Endodermal cell (in vitro differentiated cells): ENCODE measurements at regions not wholly inside any gene's neighbourhood (a gene's known extent, or its start where the extent isn't known, plus 50 kb on each side); places are given as distances from the start of the nearest gene placed in this dataset.

Experiments
- DNase-seq: peaks from one replicate; pipeline ENCODE4 v3.0.0-alpha.2; 2017
- H3K27ac ChIP-seq: 2 replicates; pipeline ENCODE4 v1.5.1; 2013; ENCODE audit warnings: mild to moderate bottlenecking, low read depth, low read length, moderate library complexity
- H3K27me3 ChIP-seq: 2 replicates; pipeline ENCODE4 v1.6.1; 2013; ENCODE audit warnings: mild to moderate bottlenecking, low read length, moderate library complexity; ENCODE audit not compliant: insufficient read depth, control insufficient read depth, poor library complexity, severe bottlenecking
- H3K36me3 ChIP-seq: 2 replicates; pipeline ENCODE4 v1.7.0; 2013; ENCODE audit warnings: mild to moderate bottlenecking, low read length, moderate library complexity; ENCODE audit not compliant: control insufficient read depth, insufficient read depth
- H3K4me1 ChIP-seq: one replicate; pipeline ENCODE4 v1.7.0; 2013; ENCODE audit warnings: low read length; ENCODE audit not compliant: control insufficient read depth, insufficient read depth
- H3K4me3 ChIP-seq: 2 replicates; pipeline ENCODE4 v1.5.1; 2013; ENCODE audit warnings: mild to moderate bottlenecking, low read length, moderate library complexity
- H3K9ac ChIP-seq: 2 replicates; pipeline ENCODE4 v1.6.1; 2013; ENCODE audit warnings: mild to moderate bottlenecking, low read length, moderate library complexity; ENCODE audit not compliant: poor library complexity, severe bottlenecking; ENCODE audit errors: extremely low read depth
- H3K9me3 ChIP-seq: 2 replicates; pipeline ENCODE4 v1.6.1; 2013; ENCODE audit warnings: mild to moderate bottlenecking, low read length, moderate library complexity; ENCODE audit not compliant: control insufficient read depth
- H3K27ac Mint-ChIP-seq: 2 replicates; pipeline ENCODE4 v1.8.0; 2020; ENCODE audit warnings: mixed read lengths
- H3K27me3 Mint-ChIP-seq: 2 replicates; pipeline ENCODE4 v1.8.0; 2021; ENCODE audit warnings: mild to moderate bottlenecking, mixed read lengths; ENCODE audit not compliant: insufficient read depth
- H3K36me3 Mint-ChIP-seq: 2 replicates; pipeline ENCODE4 v1.8.0; 2020; ENCODE audit warnings: low read depth, mixed read lengths
- H3K4me1 Mint-ChIP-seq: 2 replicates; pipeline ENCODE4 v1.8.0; 2020; ENCODE audit warnings: mixed read lengths
- H3K4me3 Mint-ChIP-seq: 2 replicates; pipeline ENCODE4 v1.8.0; 2020; ENCODE audit warnings: mild to moderate bottlenecking, moderate library complexity, mixed read lengths
- H3K9me3 Mint-ChIP-seq: 2 replicates; pipeline ENCODE4 v1.8.0; 2020; ENCODE audit warnings: mild to moderate bottlenecking, mixed read lengths
- WGBS, 2 experiments: methylation state at CpG; one replicate each; pipeline versions ENCODE4 v1.1.5 to v1.1.7; 2013; ENCODE audit warnings: missing lambda C conversion rate in 2 of 2, mixed read lengths in 1 of 2; ENCODE audit not compliant: insufficient coverage in 1 of 2, insufficient read length in 1 of 2; 5-methylcytosine and 5-hydroxymethylcytosine counted together
- TF ChIP-seq, protein P1 (sequence below): fragments of 200-600 bp; sonication (generic); conservative IDR thresholded peaks from 2 replicates; pipeline ENCODE4 v1.5.0; 2021; ENCODE audit warnings: antibody characterized with exemption, mild to moderate bottlenecking

DNA sequence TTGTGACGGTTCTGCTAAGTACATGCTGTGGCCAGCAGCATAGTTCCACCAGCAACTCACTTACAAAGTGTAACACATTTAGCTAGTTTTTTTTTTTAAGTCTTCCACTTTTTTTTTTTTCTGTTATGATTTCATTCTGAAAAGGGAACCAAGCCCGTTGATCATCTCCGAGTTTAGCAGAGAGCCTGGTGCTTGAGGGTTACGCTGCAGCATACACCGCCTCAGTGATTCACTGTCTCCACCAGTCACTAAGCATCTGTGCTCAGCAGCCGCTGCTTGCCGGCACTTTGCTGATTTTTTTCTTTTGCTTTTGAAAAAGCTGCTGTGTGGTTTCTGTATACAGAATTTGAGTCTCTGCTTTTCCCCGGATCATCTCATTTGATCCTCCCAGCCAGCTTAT is 194.5 kb upstream of the CDH13 start:
- Histone ChIP-seq H3K27ac (no peak overlapping the region), H3K9ac (no peak overlapping the region), H3K4me1 (no peaks in the 10 kb centered on the region), H3K27me3 (no peaks in the 10 kb centered on the region), H3K36me3 (no peaks in the 10 kb centered on the region), H3K4me3 (no peak overlapping the region), H3K9me3 (peaks cover 2% of the 10 kb centered on the region)
- no peak overlapping the region for H3K27ac Mint-ChIP-seq
- 79 to 88% methylated on average over 6 to 8 of the region's 8 CpGs for WGBS, 2 experiments
- TF ChIP-seq, protein P1, sequence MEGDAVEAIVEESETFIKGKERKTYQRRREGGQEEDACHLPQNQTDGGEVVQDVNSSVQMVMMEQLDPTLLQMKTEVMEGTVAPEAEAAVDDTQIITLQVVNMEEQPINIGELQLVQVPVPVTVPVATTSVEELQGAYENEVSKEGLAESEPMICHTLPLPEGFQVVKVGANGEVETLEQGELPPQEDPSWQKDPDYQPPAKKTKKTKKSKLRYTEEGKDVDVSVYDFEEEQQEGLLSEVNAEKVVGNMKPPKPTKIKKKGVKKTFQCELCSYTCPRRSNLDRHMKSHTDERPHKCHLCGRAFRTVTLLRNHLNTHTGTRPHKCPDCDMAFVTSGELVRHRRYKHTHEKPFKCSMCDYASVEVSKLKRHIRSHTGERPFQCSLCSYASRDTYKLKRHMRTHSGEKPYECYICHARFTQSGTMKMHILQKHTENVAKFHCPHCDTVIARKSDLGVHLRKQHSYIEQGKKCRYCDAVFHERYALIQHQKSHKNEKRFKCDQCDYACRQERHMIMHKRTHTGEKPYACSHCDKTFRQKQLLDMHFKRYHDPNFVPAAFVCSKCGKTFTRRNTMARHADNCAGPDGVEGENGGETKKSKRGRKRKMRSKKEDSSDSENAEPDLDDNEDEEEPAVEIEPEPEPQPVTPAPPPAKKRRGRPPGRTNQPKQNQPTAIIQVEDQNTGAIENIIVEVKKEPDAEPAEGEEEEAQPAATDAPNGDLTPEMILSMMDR: no peak
- H3K27me3 Mint-ChIP-seq: peaks cover 6% of the 10 kb centered on the region
- no peaks in the 10 kb centered on the region for H3K36me3 Mint-ChIP-seq
- no peak overlapping the region for H3K4me3 Mint-ChIP-seq
- no peaks in the 10 kb centered on the region for H3K9me3 Mint-ChIP-seq
- H3K4me1 Mint-ChIP-seq: no peaks in the 10 kb centered on the region
- DNase-seq: no peak

DNA sequence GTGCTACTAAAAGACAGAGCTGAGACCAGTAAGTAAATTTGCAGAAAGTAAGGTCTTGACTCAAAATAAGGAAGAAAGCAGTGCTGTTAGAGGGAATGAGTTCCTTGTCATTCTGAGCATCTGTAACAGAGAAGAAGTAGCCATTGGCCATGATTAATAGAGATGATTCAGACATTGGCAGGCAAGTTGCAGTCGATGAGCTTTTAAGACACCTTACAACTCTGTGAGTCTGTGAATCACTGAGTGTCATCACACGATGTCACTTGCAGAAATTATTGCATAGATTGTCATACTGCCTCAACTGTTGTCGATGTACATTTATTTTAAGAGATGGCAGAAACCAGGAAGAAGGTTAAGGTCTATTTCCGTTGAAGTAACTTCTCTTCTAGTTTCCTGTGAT is 201.1 kb upstream of the CDH13 start:
- Histone ChIP-seq H3K9ac (no peak overlapping the region), H3K27me3 (peaks cover 4% of the 10 kb centered on the region), H3K27ac (no peak overlapping the region), H3K4me3 (no peak overlapping the region), H3K36me3 (no peaks in the 10 kb centered on the region), H3K9me3 (no peaks in the 10 kb centered on the region), H3K4me1 (no peaks in the 10 kb centered on the region)
- H3K4me3 Mint-ChIP-seq: no peak overlapping the region
- H3K27me3 Mint-ChIP-seq: peaks cover 16% of the 10 kb centered on the region
- H3K4me1 Mint-ChIP-seq: no peaks in the 10 kb centered on the region
- no peaks in the 10 kb centered on the region for H3K9me3 Mint-ChIP-seq
- TF ChIP-seq, protein P1: no peak
- WGBS, 2 experiments: 86 to 90% methylated on average over 4 of the region's 4 CpGs
- DNase-seq: no peak
- no peaks in the 10 kb centered on the region for H3K36me3 Mint-ChIP-seq
- no peak overlapping the region for H3K27ac Mint-ChIP-seq

DNA sequence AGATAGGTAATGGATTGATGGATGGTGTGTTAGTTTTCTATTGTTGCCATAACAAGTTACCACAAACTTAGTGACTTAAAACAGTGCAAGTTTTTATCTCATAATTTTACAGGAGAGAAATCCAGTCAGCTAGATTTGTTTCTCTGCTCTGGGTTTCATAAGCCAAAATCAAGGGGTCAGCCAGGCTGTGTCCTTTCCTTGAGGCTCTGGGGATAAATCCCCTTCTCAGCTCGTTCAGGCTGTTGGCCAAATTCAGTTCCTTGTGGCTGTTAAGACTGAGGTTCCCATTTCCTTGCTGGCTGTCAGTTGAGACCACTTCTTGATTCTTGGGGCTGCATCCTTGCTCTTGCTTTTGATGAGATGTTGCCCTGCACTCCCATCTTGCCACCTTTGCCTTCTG is 204.9 kb upstream of the CDH13 start:
- H3K9me3 Mint-ChIP-seq: no peaks in the 10 kb centered on the region
- Histone ChIP-seq H3K27ac (no peak overlapping the region), H3K36me3 (no peaks in the 10 kb centered on the region), H3K4me3 (no peak overlapping the region), H3K4me1 (no peaks in the 10 kb centered on the region), H3K9ac (no peak overlapping the region), H3K9me3 (no peaks in the 10 kb centered on the region), H3K27me3 (peaks cover 8% of the 10 kb centered on the region)
- peaks cover 14% of the 10 kb centered on the region for H3K27me3 Mint-ChIP-seq
- H3K36me3 Mint-ChIP-seq: no peaks in the 10 kb centered on the region
- H3K27ac Mint-ChIP-seq: no peak overlapping the region
- TF ChIP-seq, protein P1: no peak
- no peak for DNase-seq
- H3K4me3 Mint-ChIP-seq: no peak overlapping the region
- no peaks in the 10 kb centered on the region for H3K4me1 Mint-ChIP-seq
- WGBS, 2 experiments: 80 to 87% methylated on average over 1 of the region's 1 CpG
